Spleen (tissue), 7 donors: ENCODE measurements at regions not wholly inside any gene's neighbourhood (a gene's known extent, or its start where the extent isn't known, plus 50 kb on each side); places are given as distances from the start of the nearest gene placed in this dataset.
"Not testable (repeated sequence)": the region's sequence is repeated elsewhere in the genome, so short reads cannot be mapped to it uniquely, and the experiment has no call there.

ENCODE experiments used
- POLR2A ChIP-seq, 3 donors: fragments of 450-650 bp; IDR thresholded peaks; one replicate each; pipeline ENCODE4 v1.5.1; 2017; ENCODE audit warnings: antibody characterized with exemption in 3 of 3, mild to moderate bottlenecking in 1 of 3
- POLR2AphosphoS5 ChIP-seq, 3 donors: sonication (generic); formaldehyde crosslinking; IDR thresholded peaks; one replicate each; pipeline ENCODE4 v1.5.1; 2017; ENCODE audit warnings: antibody characterized with exemption in 3 of 3
- TF ChIP-seq, protein P1 (sequence below), 11 experiments: fragments of 200-600 bp in 7 of 11; fragments of 450-650 bp in 4 of 11; sonication (generic) in 4 of 11; IDR thresholded peaks in 8 of 11; conservative IDR thresholded peaks in 3 of 11; 1 replicate in 7 of 11; 2 replicates in 4 of 11; pipeline versions ENCODE4 v1.4.0 to v1.8.0; 2016 to 2021; ENCODE audit warnings: antibody characterized with exemption in 11 of 11, inconsistent platforms in 4 of 11, mild to moderate bottlenecking in 1 of 11
- donor health status: DM: no; HTN: no; CAD: no; lungs with moderate emphysema.
- donor health status: DM: no; HTN: no; CAD: no.
- donor health status: DM: no; HTN: no; CAD: no.

DNA sequence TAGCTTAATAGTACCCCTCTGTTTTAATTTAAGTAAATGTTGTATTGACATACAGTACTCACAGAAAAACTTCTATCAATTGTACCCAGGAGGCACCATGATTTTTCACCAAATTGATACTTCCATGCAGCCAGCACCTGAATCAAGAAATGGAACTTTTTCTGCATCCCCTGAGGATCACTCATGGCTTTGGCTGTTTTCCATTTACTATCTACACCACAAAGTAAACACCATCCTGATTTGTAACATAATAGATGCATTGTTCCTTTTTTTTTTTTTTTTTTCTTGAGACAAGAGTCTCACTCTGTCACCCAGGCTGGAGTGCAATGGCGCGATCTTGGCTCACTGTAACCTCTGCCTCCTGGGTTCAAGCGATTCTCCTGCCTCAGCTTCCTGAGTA, 1066.8 kb downstream of the SOCS6 start:
- TF ChIP-seq, protein P1, sequence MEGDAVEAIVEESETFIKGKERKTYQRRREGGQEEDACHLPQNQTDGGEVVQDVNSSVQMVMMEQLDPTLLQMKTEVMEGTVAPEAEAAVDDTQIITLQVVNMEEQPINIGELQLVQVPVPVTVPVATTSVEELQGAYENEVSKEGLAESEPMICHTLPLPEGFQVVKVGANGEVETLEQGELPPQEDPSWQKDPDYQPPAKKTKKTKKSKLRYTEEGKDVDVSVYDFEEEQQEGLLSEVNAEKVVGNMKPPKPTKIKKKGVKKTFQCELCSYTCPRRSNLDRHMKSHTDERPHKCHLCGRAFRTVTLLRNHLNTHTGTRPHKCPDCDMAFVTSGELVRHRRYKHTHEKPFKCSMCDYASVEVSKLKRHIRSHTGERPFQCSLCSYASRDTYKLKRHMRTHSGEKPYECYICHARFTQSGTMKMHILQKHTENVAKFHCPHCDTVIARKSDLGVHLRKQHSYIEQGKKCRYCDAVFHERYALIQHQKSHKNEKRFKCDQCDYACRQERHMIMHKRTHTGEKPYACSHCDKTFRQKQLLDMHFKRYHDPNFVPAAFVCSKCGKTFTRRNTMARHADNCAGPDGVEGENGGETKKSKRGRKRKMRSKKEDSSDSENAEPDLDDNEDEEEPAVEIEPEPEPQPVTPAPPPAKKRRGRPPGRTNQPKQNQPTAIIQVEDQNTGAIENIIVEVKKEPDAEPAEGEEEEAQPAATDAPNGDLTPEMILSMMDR (IDR thresholded peaks at IDR 0.05 in 8 of 11, conservative IDR thresholded peaks at IDR 0.05 in 3 of 11): not testable (repeated sequence)
- not testable (repeated sequence) for TF ChIP-seq POLR2A, POLR2AphosphoS5 (IDR thresholded peaks at IDR 0.05)
